NCI-H2196 (cell line): ENCODE measurements at regions not wholly inside any gene's neighbourhood (a gene's known extent, or its start where the extent isn't known, plus 50 kb on each side); places are given as distances from the start of the nearest gene placed in this dataset.
"Not testable (repeated sequence)": the region's sequence is repeated elsewhere in the genome, so short reads cannot be mapped to it uniquely, and the experiment has no call there.

Experiments used
- DNase-seq: peaks from one replicate; lab custom pipeline; 2025; ENCODE audit not compliant: unreplicated experiment; lab: John Stamatoyannopoulos, UW

- DNase-seq, result no peak
These were observed 421.5 kb upstream of the EPHA5 start for GRCh38 chr4:66091786-66092185.

- DNase-seq, result no peak
These were observed 403.7 kb upstream of the EPHA5 start for GRCh38 chr4:66073961-66074360.

DNA sequence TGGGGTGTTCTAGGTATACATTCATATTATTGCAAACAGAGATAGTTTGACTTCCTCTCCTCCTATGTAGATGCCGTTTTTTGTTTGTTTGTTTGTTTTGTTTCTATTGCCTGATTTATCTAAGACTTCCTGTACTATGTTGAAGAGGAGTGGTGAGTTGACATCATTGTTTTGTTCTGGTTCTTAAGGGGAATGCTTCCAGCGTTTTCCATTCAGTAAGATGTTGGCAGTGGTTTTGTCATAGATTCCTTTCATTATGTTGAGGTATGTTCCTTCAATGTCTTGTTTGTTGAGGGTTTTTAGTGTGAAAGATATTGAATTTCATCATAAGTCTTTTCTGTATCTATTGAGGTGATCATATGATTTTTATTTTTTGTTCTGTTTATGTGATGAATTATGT is 401.6 kb upstream of the EPHA5 start:
- no peak for DNase-seq

- no peak for DNase-seq
These were observed 392.6 kb upstream of the EPHA5 start for GRCh38 chr4:66062921-66063320.

GRCh38 chr4:66062044-66062443 is 391.8 kb upstream of the EPHA5 start:
- DNase-seq, result no peak

- DNase-seq, result no peak
These were observed 389.3 kb upstream of the EPHA5 start for GRCh38 chr4:66059556-66059955.

DNA sequence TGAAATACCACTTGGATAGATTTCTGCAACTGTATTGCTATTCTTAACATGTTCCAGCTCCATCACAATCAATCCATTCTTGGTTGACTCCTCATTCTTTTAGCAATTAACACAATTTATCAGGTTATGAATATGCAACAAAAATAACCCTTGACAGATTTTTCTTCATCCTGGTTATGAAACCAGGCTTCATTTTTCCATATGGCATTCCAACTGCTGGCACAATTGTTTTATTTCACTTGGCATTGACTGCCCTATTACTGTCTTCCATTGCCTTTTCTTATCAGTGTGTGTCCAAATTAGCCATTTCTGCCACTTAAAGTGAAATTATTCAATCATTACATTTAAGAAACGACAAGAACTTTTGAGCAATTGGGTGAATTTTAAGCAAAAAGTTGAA is 388.8 kb upstream of the EPHA5 start:
- no peak for DNase-seq

DNA sequence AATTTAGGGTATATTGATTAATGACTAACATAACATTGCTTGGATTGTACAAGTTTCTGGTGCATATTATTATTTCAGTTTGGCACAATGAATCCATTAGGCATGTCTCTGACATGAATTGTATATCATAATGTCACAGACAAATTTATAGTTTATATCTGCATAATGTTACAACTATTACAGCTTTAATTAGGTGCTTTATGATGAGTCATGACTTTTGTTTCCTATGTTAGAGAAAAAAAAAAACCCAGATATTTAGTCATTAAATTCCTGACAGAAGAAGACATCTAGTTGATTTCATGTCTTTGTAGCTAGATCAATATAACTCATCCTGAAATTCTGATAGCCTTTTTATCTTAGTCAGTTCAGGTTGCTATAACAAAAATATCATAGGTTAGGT is 385.7 kb upstream of the EPHA5 start:
- DNase-seq, result no peak

GRCh38 chr4:66052426-66052825 is 382.1 kb upstream of the EPHA5 start:
- DNase-seq, result no peak

DNA sequence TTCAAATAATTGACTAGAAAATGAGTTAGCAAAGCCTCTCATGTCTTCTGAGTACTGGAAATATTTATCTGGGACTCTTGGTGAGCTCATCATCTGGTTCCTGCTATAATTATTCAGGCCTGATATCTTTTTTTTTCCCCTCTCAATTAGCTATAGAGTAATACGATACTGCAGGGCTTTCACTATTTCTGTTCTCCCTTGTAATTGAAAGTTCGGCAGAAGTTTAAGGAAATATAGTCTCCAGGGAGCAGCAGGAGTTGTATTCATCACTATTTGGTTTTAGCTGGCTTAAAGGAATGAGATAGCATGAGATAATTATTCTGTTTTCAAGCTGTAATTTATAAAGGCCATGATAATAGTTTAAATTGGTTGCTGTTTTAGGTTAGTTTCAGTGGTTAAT is 378.6 kb upstream of the EPHA5 start:
- DNase-seq, result no peak

- DNase-seq, result no peak
These were observed 375.6 kb upstream of the EPHA5 start for GRCh38 chr4:66045913-66046312.

- DNase-seq, result no peak
These were observed 365.4 kb upstream of the EPHA5 start for GRCh38 chr4:66035701-66036100.

DNA sequence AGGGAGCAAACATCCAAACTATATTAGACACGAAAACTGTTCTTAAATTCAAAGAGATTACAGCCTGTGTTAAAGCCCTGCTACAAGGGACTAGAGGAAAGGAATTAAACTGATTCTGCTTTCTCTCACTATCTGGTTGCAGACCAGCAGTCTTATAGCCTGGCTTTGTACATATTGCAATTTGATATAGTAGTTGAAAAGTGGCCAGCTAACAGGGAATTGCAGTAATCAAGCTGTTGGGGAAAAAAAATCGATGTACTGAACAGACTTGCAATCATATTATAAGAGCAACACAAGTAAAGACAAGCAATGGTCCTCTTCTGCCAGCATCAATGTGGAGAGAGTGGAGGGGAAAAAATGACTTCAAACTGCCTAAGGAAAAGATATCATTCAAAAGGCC is 364.4 kb upstream of the EPHA5 start:
- no peak for DNase-seq

- DNase-seq, result no peak
These were observed 364.0 kb upstream of the EPHA5 start for GRCh38 chr4:66034262-66034661.

DNA sequence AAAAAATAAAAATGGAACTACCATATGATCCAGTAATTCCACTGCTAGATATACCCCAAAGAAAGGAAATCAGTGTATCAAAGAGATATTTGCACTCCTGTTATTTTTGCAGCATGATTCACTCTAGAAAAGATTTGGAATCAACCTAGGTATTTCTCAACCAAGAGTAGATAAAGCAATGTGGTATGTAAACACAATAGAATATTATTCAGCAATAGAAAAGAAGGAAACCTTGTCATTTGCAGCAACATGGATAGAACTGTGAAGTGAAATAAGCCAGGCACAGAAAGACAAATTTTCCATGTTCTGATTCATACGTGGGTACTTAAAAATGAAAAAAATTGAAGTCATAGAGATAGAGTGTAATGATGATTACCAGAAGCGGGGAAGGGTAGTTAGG is 362.3 kb upstream of the EPHA5 start:
- no peak for DNase-seq

DNA sequence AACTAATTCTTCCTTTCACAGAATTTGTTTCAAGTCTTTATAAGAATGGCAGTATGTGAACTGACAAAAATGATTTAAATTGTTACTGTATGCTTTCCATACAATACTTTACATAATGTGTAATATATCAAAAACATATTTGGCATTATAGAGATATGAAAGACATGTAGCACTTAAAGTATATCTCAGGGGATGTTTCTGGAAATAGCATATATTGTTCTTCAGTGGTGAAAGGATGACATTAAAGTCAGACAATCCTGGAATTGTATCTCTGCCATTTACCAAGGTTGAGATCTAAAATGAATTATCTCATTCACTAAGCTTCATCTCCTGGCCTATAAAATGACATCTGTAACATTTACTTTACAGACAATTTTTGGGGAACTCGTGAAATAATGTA is 358.4 kb upstream of the EPHA5 start:
- DNase-seq, result no peak

- DNase-seq, result no peak
These were observed 352.8 kb upstream of the EPHA5 start for GRCh38 chr4:66023061-66023460.

DNA sequence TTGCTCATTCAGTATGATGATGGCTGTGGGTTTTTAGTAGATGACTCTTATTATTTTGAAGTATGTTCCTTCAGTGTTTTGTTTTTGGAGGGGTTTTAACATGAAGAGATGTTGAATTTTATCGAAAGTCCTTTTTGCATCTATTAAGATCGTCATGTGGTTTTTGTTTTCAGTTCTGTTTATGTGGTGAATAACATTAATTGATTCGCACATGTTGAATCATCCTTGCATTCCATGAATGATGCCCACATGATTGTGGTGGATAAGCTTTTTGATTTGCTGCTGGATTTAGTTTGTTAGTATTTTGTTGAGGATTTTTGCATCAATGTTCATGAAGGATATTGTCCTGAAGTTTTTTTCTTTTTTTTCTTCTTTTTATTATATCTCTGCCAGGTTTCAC is 347.4 kb upstream of the EPHA5 start:
- DNase-seq, result no peak

GRCh38 chr4:66016240-66016639 is 346.0 kb upstream of the EPHA5 start:
- DNase-seq, result no peak

DNA sequence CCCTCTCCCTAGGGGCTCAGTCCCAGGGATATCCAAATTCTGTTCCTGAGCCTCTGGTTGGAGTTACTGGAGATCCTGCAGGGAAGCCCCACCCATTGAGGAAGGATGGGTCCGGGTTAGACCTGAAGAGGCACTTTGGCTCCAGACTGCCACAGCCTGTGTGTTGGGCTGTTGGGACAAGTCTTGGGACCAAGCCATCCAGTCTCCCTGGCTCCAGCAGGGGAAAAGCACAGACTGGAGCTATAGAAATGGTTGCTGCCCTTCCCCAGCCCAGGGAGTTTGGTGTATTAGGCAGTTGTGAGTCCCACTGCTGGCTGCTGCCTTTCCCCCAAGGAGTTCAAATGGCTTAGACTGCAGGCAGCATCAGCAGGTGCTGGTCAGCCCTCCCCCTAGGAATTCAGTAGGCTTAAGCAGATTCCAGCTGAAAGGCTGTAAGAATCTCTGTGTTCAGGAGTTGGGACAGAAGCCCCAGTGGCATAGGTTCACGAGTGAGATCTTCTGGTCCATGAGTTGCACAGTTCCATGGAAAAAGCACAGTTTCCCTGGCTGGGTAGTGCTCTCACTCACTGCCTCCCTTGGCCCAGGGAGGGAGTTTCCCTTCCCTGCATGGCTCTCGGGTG is 344.0 kb upstream of the EPHA5 start:
- DNase-seq, result no peak

- DNase-seq, result no peak
These were observed 330.3 kb upstream of the EPHA5 start for GRCh38 chr4:66000510-66001117.

DNA sequence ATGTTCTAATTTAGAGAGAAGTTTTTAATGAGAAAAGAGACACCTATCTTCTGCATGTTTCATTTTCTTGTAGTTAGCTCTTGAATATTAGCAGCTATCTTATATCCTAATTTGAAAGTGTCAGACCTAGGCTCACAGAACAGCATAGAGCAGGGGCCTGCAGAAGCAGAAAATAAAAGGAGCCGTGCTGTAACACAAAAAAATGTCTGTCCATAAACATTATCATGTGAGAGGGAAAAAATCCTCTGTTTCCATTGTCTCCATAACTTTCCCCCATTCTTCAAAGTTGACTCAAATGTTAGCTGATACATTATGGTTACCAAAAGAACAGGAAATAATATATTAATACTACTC is 329.2 kb upstream of the EPHA5 start:
- no peak for DNase-seq

DNA sequence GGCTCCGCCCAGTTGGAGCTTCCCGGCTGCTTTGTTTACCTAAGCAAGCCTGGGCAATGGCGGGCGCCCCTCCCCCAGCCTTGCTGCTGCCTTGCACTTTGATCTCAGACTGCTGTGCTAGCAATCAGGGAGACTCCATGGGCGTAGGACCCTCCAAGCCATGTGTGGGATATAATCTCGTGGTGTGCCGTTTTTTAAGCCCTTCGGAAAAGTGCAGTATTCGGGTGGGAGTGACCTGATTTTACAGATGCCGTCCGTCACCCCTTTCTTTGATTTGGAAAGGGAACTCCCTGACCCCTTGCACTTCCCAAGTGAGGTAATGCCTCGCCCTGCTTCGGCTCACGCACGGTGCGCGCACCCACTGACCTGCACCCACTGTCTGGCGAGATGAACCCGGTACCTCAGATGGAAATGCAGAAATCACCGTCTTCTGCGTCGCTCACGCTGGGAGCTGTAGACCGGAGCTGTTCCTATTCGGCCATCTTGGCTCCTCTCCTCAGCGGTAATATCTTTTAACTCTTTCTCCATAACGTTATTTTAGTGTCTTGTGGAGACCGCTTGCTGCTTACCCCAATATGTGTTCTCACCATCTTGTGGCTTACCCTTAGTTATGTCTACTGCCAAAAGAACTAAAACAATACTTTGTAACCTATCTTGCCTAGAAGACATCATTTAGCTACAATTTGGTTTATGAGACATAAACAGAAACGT is 328.7 kb upstream of the EPHA5 start:
- DNase-seq, result not testable (repeated sequence)
